Activated B cell treated with CpG ODN at 0.5 μM for 24 hours (primary cell): ENCODE measurements at regions not wholly inside any gene's neighbourhood (a gene's known extent, or its start where the extent isn't known, plus 50 kb on each side); places are given as distances from the start of the nearest gene placed in this dataset.

Experiments used
- ATAC-seq: fragments of 200-7000 bp; cut with Tn5 transposase; one replicate; pipeline ENCODE4 v1.10.0; 2021; ENCODE audit warnings: low read depth, mild to moderate bottlenecking, moderate library complexity
- CTCF ChIA-PET: fragments of 350-600 bp; sonication (Branson Sonifier 250); formaldehyde crosslinking; loops from one replicate; lab custom pipeline; 2021; ENCODE audit warnings: antibody characterized with exemption; lab: Charles Lee
- POLR2A ChIA-PET: fragments of 350-600 bp; sonication (Branson Sonifier 250); formaldehyde crosslinking; loops from one replicate; lab custom pipeline; 2021; ENCODE audit warnings: antibody characterized with exemption; lab: Charles Lee
- DNase-seq: peaks from one replicate; pipeline ENCODE4 v3.0.0; 2022
- H3K27ac Mint-ChIP-seq: one replicate; pipeline ENCODE4 v1.8.0; 2020; ENCODE audit warnings: mixed read lengths
- H3K27me3 Mint-ChIP-seq: one replicate; pipeline ENCODE4 v1.8.0; 2021; ENCODE audit warnings: mixed read lengths
- H3K36me3 Mint-ChIP-seq: one replicate; pipeline ENCODE4 v1.8.0; 2021; ENCODE audit warnings: low read depth, mixed read lengths
- H3K4me1 Mint-ChIP-seq: one replicate; pipeline ENCODE4 v1.8.0; 2021; ENCODE audit warnings: mixed read lengths
- H3K4me3 Mint-ChIP-seq: one replicate; pipeline ENCODE4 v1.8.0; 2020; ENCODE audit warnings: mild to moderate bottlenecking, mixed read lengths
- H3K9me3 Mint-ChIP-seq: one replicate; pipeline ENCODE4 v1.8.0; 2020; ENCODE audit warnings: mixed read lengths
- CTCF ChIP-seq: fragments of 200-600 bp; IDR thresholded peaks from one replicate; pipeline ENCODE4 v1.8.0; 2022; ENCODE audit warnings: antibody characterized with exemption, mild to moderate bottlenecking
- intact Hi-C: fragments of 100-400 bp; cut with micrococcal nuclease; formaldehyde crosslinking; loops from one replicate; pipeline ENCODE4 v1.15.1; 2024

GRCh38 chr3:102098130-102098885, 249.0 kb downstream of the NFKBIZ start:
- Mint-ChIP-seq H3K9me3 (no peaks in the 10 kb centered on the region), H3K36me3 (no peaks in the 10 kb centered on the region), H3K27me3 (no peaks in the 10 kb centered on the region), H3K27ac (no peak overlapping the region), H3K4me1 (peaks cover 5% of the 10 kb centered on the region), H3K4me3 (no peak overlapping the region)
- intact Hi-C loops: no loop called here
- ChIA-PET CTCF (interaction anchor here (0.6 to 1.0 kb wide), 2 partner anchors 127 to 284 kb away, joined by 3 read pairs; no protein-coding TSS in a partner anchor), POLR2A (no interaction called here)
- DNase-seq: no peak
- no peak for TF ChIP-seq CTCF
- ATAC-seq: no peak

- H3K27me3 Mint-ChIP-seq: no peaks in the 10 kb centered on the region
- no peak for DNase-seq
- TF ChIP-seq CTCF: no peak
- no peak overlapping the region for H3K27ac Mint-ChIP-seq
- ChIA-PET CTCF (no interaction called here), POLR2A (no interaction called here)
- ATAC-seq: no peak
- peaks cover 3% of the 10 kb centered on the region for H3K4me1 Mint-ChIP-seq
- no peak overlapping the region for H3K4me3 Mint-ChIP-seq
- no peaks in the 10 kb centered on the region for H3K9me3 Mint-ChIP-seq
- H3K36me3 Mint-ChIP-seq: no peaks in the 10 kb centered on the region
- intact Hi-C loops: loop anchor here (5.0 kb wide), 1 partner anchor 37 kb away; no protein-coding TSS in a partner anchor
These were observed 250.6 kb downstream of the NFKBIZ start for GRCh38 chr3:102099913-102100312.

- no peak overlapping the region for H3K27ac Mint-ChIP-seq
- ChIA-PET POLR2A (no interaction called here), CTCF (no interaction called here)
- intact Hi-C loops: loop anchor here (5.0 kb wide), 1 partner anchor 35 kb away; no protein-coding TSS in a partner anchor
- ATAC-seq (no peak), DNase-seq (no peak)
- H3K4me3 Mint-ChIP-seq: no peak overlapping the region
- H3K36me3 Mint-ChIP-seq: no peaks in the 10 kb centered on the region
- H3K27me3 Mint-ChIP-seq: no peaks in the 10 kb centered on the region
- no peaks in the 10 kb centered on the region for H3K4me1 Mint-ChIP-seq
- no peak for TF ChIP-seq CTCF
- H3K9me3 Mint-ChIP-seq: peaks cover 7% of the 10 kb centered on the region
These were observed 253.1 kb downstream of the NFKBIZ start for GRCh38 chr3:102102394-102102793.

- DNase-seq: no peak
- Mint-ChIP-seq H3K27ac (no peak overlapping the region), H3K36me3 (no peaks in the 10 kb centered on the region), H3K4me1 (no peaks in the 10 kb centered on the region), H3K4me3 (no peak overlapping the region), H3K9me3 (peaks cover 15% of the 10 kb centered on the region), H3K27me3 (no peaks in the 10 kb centered on the region)
- intact Hi-C loops: loop anchor here (5.0 kb wide), 1 partner anchor 33 kb away; no protein-coding TSS in a partner anchor
- no peak for TF ChIP-seq CTCF
- ChIA-PET POLR2A (no interaction called here), CTCF (no interaction called here)
- ATAC-seq: no peak
These were observed 254.7 kb downstream of the NFKBIZ start for GRCh38 chr3:102104033-102104432.

GRCh38 chr3:102105193-102105592, 255.9 kb downstream of the NFKBIZ start:
- Mint-ChIP-seq H3K4me1 (no peaks in the 10 kb centered on the region), H3K27ac (no peak overlapping the region), H3K9me3 (peaks cover 15% of the 10 kb centered on the region), H3K36me3 (no peaks in the 10 kb centered on the region), H3K27me3 (no peaks in the 10 kb centered on the region), H3K4me3 (no peak overlapping the region)
- DNase-seq (no peak), ATAC-seq (no peak)
- intact Hi-C loops: no loop called here
- ChIA-PET CTCF (no interaction called here), POLR2A (no interaction called here)
- no peak for TF ChIP-seq CTCF
